GM12873 (cell line): ENCODE measurements at regions not wholly inside any gene's neighbourhood (a gene's known extent, or its start where the extent isn't known, plus 50 kb on each side); places are given as distances from the start of the nearest gene placed in this dataset.

ENCODE experiments used
- CTCF ChIP-seq: IDR thresholded peaks from 2 replicates; pipeline ENCODE4 v1.5.1; 2012; ENCODE audit warnings: low read depth, mild to moderate bottlenecking, moderate library complexity, low read length, control low read depth; ENCODE audit not compliant: insufficient read depth; ENCODE audit errors: missing control alignments

- TF ChIP-seq CTCF = no peak
Measured at GRCh38 chr11:96466607-96467006, 76.8 kb downstream of the JRKL start.

- TF ChIP-seq CTCF = no peak
Measured at GRCh38 chr11:96469776-96470175, 80.0 kb downstream of the JRKL start.

- TF ChIP-seq CTCF = no peak
Measured at GRCh38 chr11:96470521-96470920, 80.7 kb downstream of the JRKL start.

- peak; percentile 55 for TF ChIP-seq CTCF
Measured at GRCh38 chr11:96472085-96472484, 82.3 kb downstream of the JRKL start.

GRCh38 chr11:96474263-96474662, 84.5 kb downstream of the JRKL start:
- no peak for TF ChIP-seq CTCF

- TF ChIP-seq CTCF = no peak
Measured at GRCh38 chr11:96481204-96481603, 91.4 kb downstream of the JRKL start.

GRCh38 chr11:96481771-96482170, 92.0 kb downstream of the JRKL start:
- TF ChIP-seq CTCF = no peak
